ENCODE measurements at regions not wholly inside any gene's neighbourhood (a gene's known extent, or its start where the extent isn't known, plus 50 kb on each side); places are given as distances from the start of the nearest gene placed in this dataset.

DNA sequence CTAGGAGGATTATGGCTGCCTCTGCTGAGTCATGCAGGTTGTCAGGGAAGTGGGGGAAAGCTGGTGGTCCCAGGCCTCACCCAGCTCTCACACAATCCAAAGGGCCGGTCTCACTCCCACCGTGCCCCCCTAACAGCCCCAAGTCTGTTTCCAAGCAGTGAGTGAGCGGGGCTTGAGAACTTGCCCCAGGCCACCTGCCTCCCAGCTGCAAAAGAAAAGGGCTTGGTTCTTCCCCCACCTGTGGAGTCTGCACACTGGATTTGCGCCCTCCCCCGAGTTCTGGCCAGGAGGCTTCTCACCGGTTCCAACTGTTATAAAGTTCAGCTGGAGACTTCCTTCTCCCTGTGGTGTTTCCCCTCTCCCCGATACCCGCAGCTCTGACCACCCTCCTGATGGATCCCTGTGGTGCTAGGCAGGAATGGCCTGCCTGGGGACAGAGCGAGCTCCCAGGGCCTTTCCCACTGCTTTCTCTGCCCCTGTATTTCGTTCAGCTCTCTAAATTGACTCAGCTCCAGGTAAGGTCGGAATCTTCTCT is 222.3 kb downstream of the BARHL2 start:
- Histone ChIP-seq H3K27me3 (ENCODE audit: control insufficient read depth, insufficient read depth, low read length) (no peaks in the 10 kb centered on the region), H3K36me3 (ENCODE audit: control insufficient read depth, insufficient read depth, low read length) (no peaks in the 10 kb centered on the region), H3K4me1 (ENCODE audit: control insufficient read depth, insufficient read depth, low read length) (peaks cover 20% of the 10 kb centered on the region; the same call in 1 of the 2 replicates), H3K9me3 (ENCODE audit: control insufficient read depth, insufficient read depth, low read length) (no peaks in the 10 kb centered on the region), H3K4me3 (ENCODE audit: low read depth, low read length) (no peak overlapping the region), H3K27ac (ENCODE audit: low read depth, low read length) (no peak overlapping the region), H3K9ac (ENCODE audit: low read depth, low read length) (no peak overlapping the region)

- Histone ChIP-seq H3K27ac (ENCODE audit: low read depth, low read length) (no peak overlapping the region), H3K9ac (ENCODE audit: low read depth, low read length) (no peak overlapping the region), H3K4me3 (ENCODE audit: low read depth, low read length) (no peak overlapping the region), H3K36me3 (ENCODE audit: control insufficient read depth, insufficient read depth, low read length) (no peaks in the 10 kb centered on the region), H3K27me3 (ENCODE audit: control insufficient read depth, insufficient read depth, low read length) (no peaks in the 10 kb centered on the region), H3K9me3 (ENCODE audit: control insufficient read depth, insufficient read depth, low read length) (no peaks in the 10 kb centered on the region), H3K4me1 (ENCODE audit: control insufficient read depth, insufficient read depth, low read length) (no peaks in the 10 kb centered on the region)
These were observed 228.7 kb downstream of the BARHL2 start for GRCh38 chr1:90488451-90488850.

DNA sequence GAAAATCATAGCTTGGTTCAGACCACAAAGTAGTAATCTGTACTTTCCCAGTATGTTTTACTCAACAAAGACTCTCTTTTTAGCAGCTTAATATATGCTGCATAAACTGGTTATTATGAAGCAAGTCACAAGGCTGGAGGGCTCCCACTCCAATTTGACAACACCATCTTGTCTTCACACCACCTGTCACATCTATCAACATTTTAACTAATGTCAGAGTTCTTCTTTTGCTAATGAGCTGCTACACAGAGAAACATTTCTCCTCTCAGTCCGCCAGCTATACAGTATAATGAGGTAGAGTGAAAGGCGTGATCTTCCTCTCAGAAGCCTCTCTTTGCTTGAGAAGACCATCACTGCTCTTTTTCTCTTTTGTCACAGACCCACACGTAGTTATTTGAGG is 230.1 kb downstream of the BARHL2 start:
- Histone ChIP-seq H3K4me1 (ENCODE audit: control insufficient read depth, insufficient read depth, low read length) (no peaks in the 10 kb centered on the region), H3K9me3 (ENCODE audit: control insufficient read depth, insufficient read depth, low read length) (no peaks in the 10 kb centered on the region), H3K27ac (ENCODE audit: low read depth, low read length) (no peak overlapping the region), H3K4me3 (ENCODE audit: low read depth, low read length) (no peak overlapping the region), H3K9ac (ENCODE audit: low read depth, low read length) (no peak overlapping the region), H3K36me3 (ENCODE audit: control insufficient read depth, insufficient read depth, low read length) (no peaks in the 10 kb centered on the region), H3K27me3 (ENCODE audit: control insufficient read depth, insufficient read depth, low read length) (no peaks in the 10 kb centered on the region)

GRCh38 chr1:90486134-90486824 is 230.8 kb downstream of the BARHL2 start:
- H3K4me1 ChIP-seq (ENCODE audit: control insufficient read depth, insufficient read depth, low read length), result no peaks in the 10 kb centered on the region
- no peak overlapping the region for H3K4me3 ChIP-seq (ENCODE audit: low read depth, low read length)
- no peak overlapping the region for H3K9ac ChIP-seq (ENCODE audit: low read depth, low read length)
- H3K36me3 ChIP-seq (ENCODE audit: control insufficient read depth, insufficient read depth, low read length), result no peaks in the 10 kb centered on the region
- H3K9me3 ChIP-seq (ENCODE audit: control insufficient read depth, insufficient read depth, low read length), result no peaks in the 10 kb centered on the region
- no peak overlapping the region for H3K27ac ChIP-seq (ENCODE audit: low read depth, low read length)
- H3K27me3 ChIP-seq (ENCODE audit: control insufficient read depth, insufficient read depth, low read length), result no peaks in the 10 kb centered on the region

- H3K27me3 ChIP-seq (ENCODE audit: control insufficient read depth, insufficient read depth, low read length), result no peaks in the 10 kb centered on the region
- H3K4me3 ChIP-seq (ENCODE audit: low read depth, low read length), result no peak overlapping the region
- no peak overlapping the region for H3K9ac ChIP-seq (ENCODE audit: low read depth, low read length)
- no peaks in the 10 kb centered on the region for H3K9me3 ChIP-seq (ENCODE audit: control insufficient read depth, insufficient read depth, low read length)
- no peaks in the 10 kb centered on the region for H3K36me3 ChIP-seq (ENCODE audit: control insufficient read depth, insufficient read depth, low read length)
- H3K4me1 ChIP-seq (ENCODE audit: control insufficient read depth, insufficient read depth, low read length), result no peaks in the 10 kb centered on the region
- H3K27ac ChIP-seq (ENCODE audit: low read depth, low read length), result no peak overlapping the region
These were observed 236.7 kb downstream of the BARHL2 start for GRCh38 chr1:90480271-90480835.

DNA sequence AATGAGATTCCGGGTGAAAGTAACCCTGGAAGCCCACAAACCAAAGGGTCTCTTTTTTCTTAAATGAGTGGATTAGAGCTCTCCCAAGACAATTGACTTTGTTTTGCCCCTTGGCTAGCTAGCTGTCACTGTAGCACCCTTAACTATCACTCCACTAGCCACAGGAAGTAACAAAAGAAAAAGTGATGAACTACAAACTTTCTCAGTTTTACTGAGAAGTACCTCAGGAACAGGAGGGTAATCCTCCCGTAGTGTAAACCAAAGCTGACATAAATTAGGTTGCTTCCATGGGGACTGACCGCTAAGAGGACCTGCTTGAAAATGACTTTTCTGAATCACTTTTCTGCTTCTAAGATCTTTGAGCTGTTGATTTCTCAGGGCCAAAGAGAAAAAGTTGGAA is 240.1 kb downstream of the BARHL2 start:
- H3K27ac ChIP-seq (ENCODE audit: low read depth, low read length), result no peak overlapping the region
- no peak overlapping the region for H3K9ac ChIP-seq (ENCODE audit: low read depth, low read length)
- no peaks in the 10 kb centered on the region for H3K27me3 ChIP-seq (ENCODE audit: control insufficient read depth, insufficient read depth, low read length)
- no peak overlapping the region for H3K4me3 ChIP-seq (ENCODE audit: low read depth, low read length)
- no peaks in the 10 kb centered on the region for H3K4me1 ChIP-seq (ENCODE audit: control insufficient read depth, insufficient read depth, low read length)
- H3K36me3 ChIP-seq (ENCODE audit: control insufficient read depth, insufficient read depth, low read length), result no peaks in the 10 kb centered on the region
- H3K9me3 ChIP-seq (ENCODE audit: control insufficient read depth, insufficient read depth, low read length), result no peaks in the 10 kb centered on the region

- Histone ChIP-seq H3K4me3 (ENCODE audit: low read depth, low read length) (no peak overlapping the region), H3K36me3 (ENCODE audit: control insufficient read depth, insufficient read depth, low read length) (no peaks in the 10 kb centered on the region)
These were observed 240.7 kb downstream of the BARHL2 start for GRCh38 chr1:90476411-90476810.

GRCh38 chr1:90475631-90476030 is 241.5 kb downstream of the BARHL2 start:
- no peak overlapping the region for H3K4me3 ChIP-seq (ENCODE audit: low read depth, low read length)
- H3K4me1 ChIP-seq (ENCODE audit: control insufficient read depth, insufficient read depth, low read length), result no peaks in the 10 kb centered on the region
- H3K27me3 ChIP-seq (ENCODE audit: control insufficient read depth, insufficient read depth, low read length), result no peaks in the 10 kb centered on the region
- H3K9ac ChIP-seq (ENCODE audit: low read depth, low read length), result no peak overlapping the region
- no peaks in the 10 kb centered on the region for H3K9me3 ChIP-seq (ENCODE audit: control insufficient read depth, insufficient read depth, low read length)
- H3K27ac ChIP-seq (ENCODE audit: low read depth, low read length), result no peak overlapping the region
- no peaks in the 10 kb centered on the region for H3K36me3 ChIP-seq (ENCODE audit: control insufficient read depth, insufficient read depth, low read length)

More at GRCh38 chr1:90476411-90476810, 240.7 kb downstream of the BARHL2 start:
- Histone ChIP-seq H3K4me1 (ENCODE audit: control insufficient read depth, insufficient read depth, low read length) (no peaks in the 10 kb centered on the region), H3K9me3 (ENCODE audit: control insufficient read depth, insufficient read depth, low read length) (no peaks in the 10 kb centered on the region), H3K27me3 (ENCODE audit: control insufficient read depth, insufficient read depth, low read length) (no peaks in the 10 kb centered on the region), H3K27ac (ENCODE audit: low read depth, low read length) (no peak overlapping the region), H3K9ac (ENCODE audit: low read depth, low read length) (no peak overlapping the region)

DNA sequence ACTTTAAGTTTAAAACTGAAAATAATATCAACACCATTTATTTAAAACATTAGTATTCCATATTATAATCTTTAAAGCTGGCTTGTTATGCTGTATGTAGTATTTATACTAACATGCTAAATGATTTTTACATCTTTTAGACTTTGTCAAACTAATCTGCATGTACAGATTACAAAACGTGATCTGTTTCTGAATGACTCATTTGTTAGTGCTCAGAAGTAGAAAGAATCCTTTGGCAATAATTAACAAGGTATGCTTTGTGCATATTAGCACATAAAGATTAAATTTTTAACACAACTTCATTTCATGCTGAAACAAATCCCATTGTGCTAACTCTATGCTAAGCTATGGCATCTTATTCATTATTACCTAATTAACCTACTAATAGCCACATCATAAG is 242.4 kb downstream of the BARHL2 start:
- Histone ChIP-seq H3K27ac (ENCODE audit: low read depth, low read length) (no peak overlapping the region), H3K36me3 (ENCODE audit: control insufficient read depth, insufficient read depth, low read length) (no peaks in the 10 kb centered on the region), H3K9ac (ENCODE audit: low read depth, low read length) (no peak overlapping the region), H3K4me3 (ENCODE audit: low read depth, low read length) (no peak overlapping the region), H3K27me3 (ENCODE audit: control insufficient read depth, insufficient read depth, low read length) (no peaks in the 10 kb centered on the region), H3K9me3 (ENCODE audit: control insufficient read depth, insufficient read depth, low read length) (no peaks in the 10 kb centered on the region), H3K4me1 (ENCODE audit: control insufficient read depth, insufficient read depth, low read length) (no peaks in the 10 kb centered on the region)

GRCh38 chr1:90474158-90474557 is 242.9 kb downstream of the BARHL2 start:
- H3K27ac ChIP-seq (ENCODE audit: low read depth, low read length), result no peak overlapping the region
- no peaks in the 10 kb centered on the region for H3K4me1 ChIP-seq (ENCODE audit: control insufficient read depth, insufficient read depth, low read length)
- H3K9me3 ChIP-seq (ENCODE audit: control insufficient read depth, insufficient read depth, low read length), result no peaks in the 10 kb centered on the region
- H3K9ac ChIP-seq (ENCODE audit: low read depth, low read length), result no peak overlapping the region
- no peaks in the 10 kb centered on the region for H3K27me3 ChIP-seq (ENCODE audit: control insufficient read depth, insufficient read depth, low read length)
- no peaks in the 10 kb centered on the region for H3K36me3 ChIP-seq (ENCODE audit: control insufficient read depth, insufficient read depth, low read length)
- H3K4me3 ChIP-seq (ENCODE audit: low read depth, low read length), result no peak overlapping the region

GRCh38 chr1:90472775-90473174 is 244.3 kb downstream of the BARHL2 start:
- Histone ChIP-seq H3K36me3 (ENCODE audit: control insufficient read depth, insufficient read depth, low read length) (no peaks in the 10 kb centered on the region), H3K4me3 (ENCODE audit: low read depth, low read length) (no peak overlapping the region), H3K9me3 (ENCODE audit: control insufficient read depth, insufficient read depth, low read length) (no peaks in the 10 kb centered on the region), H3K27ac (ENCODE audit: low read depth, low read length) (no peak overlapping the region), H3K4me1 (ENCODE audit: control insufficient read depth, insufficient read depth, low read length) (no peaks in the 10 kb centered on the region), H3K27me3 (ENCODE audit: control insufficient read depth, insufficient read depth, low read length) (no peaks in the 10 kb centered on the region), H3K9ac (ENCODE audit: low read depth, low read length) (no peak overlapping the region)
